ENCODE measurements at regions not wholly inside any gene's neighbourhood (a gene's known extent, or its start where the extent isn't known, plus 50 kb on each side); places are given as distances from the start of the nearest gene placed in this dataset.

- peaks cover 21% of the 10 kb centered on the region for H3K4me1 Mint-ChIP-seq (ENCODE audit: low read depth)
- no peak overlapping the region for H3K4me3 Mint-ChIP-seq
- peaks cover 0 to 2% of the 10 kb centered on the region in 2 donors for H3K36me3 Mint-ChIP-seq (ENCODE audit: insufficient read depth in 2 of 2)
- no peak overlapping the region for H3K27ac Mint-ChIP-seq
- no peak for ATAC-seq (replicated peaks in 1 of 2)
- no peak for DNase-seq
- H3K9me3 Mint-ChIP-seq: peaks cover 0 to 3% of the 10 kb centered on the region in 2 donors
- no peaks in the 10 kb centered on the region for H3K27me3 Mint-ChIP-seq (ENCODE audit: low read depth)
Observed at GRCh38 chr14:65252482-65253255, 150.4 kb upstream of the MAX start.

DNA sequence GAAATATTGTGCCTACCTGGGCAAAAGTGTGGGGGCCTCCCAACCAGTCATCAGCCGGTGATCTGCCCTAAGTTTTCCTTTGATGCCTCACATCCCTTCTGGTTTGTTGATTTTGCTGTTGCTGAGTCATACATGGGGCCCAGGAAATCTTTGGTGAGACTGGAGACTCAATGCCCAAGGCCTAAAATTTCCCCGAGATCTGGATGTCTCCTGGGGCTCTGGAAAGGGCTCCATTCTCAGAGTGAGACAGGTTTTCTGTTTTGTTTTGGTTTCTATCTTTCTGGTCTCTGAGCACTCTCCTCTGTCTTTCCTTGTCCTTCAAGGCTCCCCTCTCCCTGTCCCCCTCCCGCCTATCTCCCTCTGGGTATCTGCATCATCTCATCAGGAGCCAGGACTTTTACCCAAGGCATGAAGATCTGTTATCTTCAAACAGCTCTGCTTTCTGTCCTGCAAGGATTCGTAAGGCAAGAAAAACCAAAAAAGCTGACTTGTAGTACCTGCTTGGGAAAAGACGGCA lies 152.8 kb upstream of the MAX start:
- Mint-ChIP-seq H3K4me3 (peak overlapping the region in 1 of 2 donors; percentile 7), H3K36me3 (ENCODE audit: insufficient read depth in 2 of 2) (peaks cover 6 to 7% of the 10 kb centered on the region in 2 donors)
- no peak for DNase-seq

DNA sequence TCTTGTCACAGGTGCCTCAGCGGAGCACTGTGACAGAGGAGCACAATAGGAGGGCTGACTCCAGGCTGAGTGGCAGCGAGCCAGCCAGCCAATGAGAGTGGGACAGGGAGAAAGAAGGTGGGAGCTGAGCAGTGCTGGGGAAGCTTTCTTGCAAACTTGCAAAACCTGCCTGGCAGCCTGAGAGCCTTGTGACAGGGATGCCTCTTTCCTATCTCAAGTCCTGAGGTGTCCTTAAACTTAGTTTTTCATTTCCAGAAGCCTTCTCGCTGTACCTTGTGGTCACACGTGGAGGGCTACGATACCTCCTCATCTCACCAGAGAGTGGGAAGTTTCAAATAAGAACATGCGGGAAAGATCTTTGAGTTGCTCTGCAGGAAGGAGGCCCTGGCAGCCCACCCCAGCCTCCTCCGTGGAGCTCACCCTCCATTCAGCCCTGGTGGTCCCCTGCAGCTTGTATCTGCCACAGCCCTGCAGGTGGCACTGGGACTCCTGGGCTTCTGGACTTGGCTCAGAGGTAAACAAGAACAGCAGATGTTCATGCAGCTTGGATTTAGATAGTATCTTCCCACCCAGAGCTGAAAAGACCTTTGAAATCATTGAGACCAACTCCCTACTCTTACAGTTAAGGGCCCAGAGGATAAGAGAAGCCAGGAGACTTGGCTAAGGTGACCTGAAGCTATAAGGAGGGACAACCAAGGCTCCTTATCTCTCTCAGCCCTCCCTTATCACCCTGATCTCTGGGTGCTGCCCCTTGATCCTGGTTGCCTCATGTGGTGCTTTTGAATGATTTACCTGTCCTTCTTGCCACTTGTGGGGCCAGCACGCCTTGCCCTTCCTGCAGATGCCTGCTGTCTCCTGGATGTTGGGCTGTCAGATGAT lies 153.5 kb upstream of the MAX start:
- no peak overlapping the region for H3K4me3 Mint-ChIP-seq
- peaks cover 3 to 5% of the 10 kb centered on the region in 2 donors for H3K9me3 Mint-ChIP-seq
- H3K27me3 Mint-ChIP-seq (ENCODE audit: low read depth): no peaks in the 10 kb centered on the region
- ATAC-seq (replicated peaks in 1 of 2) (no peak), DNase-seq (no peak)
- H3K27ac Mint-ChIP-seq: no peak overlapping the region
- H3K4me1 Mint-ChIP-seq (ENCODE audit: low read depth): peaks cover 30% of the 10 kb centered on the region
- H3K36me3 Mint-ChIP-seq (ENCODE audit: insufficient read depth in 2 of 2): peaks cover 6 to 9% of the 10 kb centered on the region in 2 donors

More for the DNA sequence above, 152.8 kb upstream of the MAX start:
- Mint-ChIP-seq H3K9me3 (peaks cover 3 to 5% of the 10 kb centered on the region in 2 donors), H3K4me1 (ENCODE audit: low read depth) (peaks cover 30% of the 10 kb centered on the region), H3K27me3 (ENCODE audit: low read depth) (no peaks in the 10 kb centered on the region), H3K27ac (no peak overlapping the region)
- ATAC-seq (replicated peaks in 1 of 2): peak in 1 of 2 donors; percentile 20

GRCh38 chr14:65256714-65257113 lies 154.4 kb upstream of the MAX start:
- no peak for DNase-seq
- H3K9me3 Mint-ChIP-seq: peaks cover 3 to 5% of the 10 kb centered on the region in 2 donors

DNA sequence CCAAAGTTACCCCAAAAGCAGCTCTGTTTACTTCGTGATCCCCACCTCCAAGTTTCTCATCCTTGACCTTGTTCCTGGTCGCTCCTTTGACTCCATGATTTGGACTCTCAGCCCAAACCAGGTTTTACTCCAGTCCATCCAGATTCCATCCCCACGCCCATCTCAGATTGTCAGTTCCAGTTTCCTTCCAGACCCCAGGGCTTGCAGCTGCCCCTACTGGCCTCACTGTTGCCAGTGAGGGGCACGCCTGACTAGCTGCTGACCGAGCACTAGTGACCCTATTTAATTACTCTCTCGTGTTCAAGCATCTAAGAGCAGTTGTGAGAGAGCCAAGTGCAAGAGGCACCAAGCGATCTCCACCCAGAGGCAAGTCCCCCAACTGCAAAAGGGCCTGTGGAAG lies 155.1 kb upstream of the FUT8 start:
- Mint-ChIP-seq H3K27ac (no peak overlapping the region), H3K27me3 (ENCODE audit: low read depth) (no peaks in the 10 kb centered on the region), H3K36me3 (ENCODE audit: insufficient read depth in 2 of 2) (peaks cover 4 to 9% of the 10 kb centered on the region in 2 donors), H3K4me3 (no peak overlapping the region), H3K4me1 (ENCODE audit: low read depth) (peaks cover 30% of the 10 kb centered on the region), H3K9me3 (peaks cover 3 to 5% of the 10 kb centered on the region in 2 donors)
- DNase-seq (no peak), ATAC-seq (replicated peaks in 1 of 2) (no peak)

More at GRCh38 chr14:65256714-65257113, 154.4 kb upstream of the MAX start:
- no peak for ATAC-seq (replicated peaks in 1 of 2)
- no peak overlapping the region for H3K27ac Mint-ChIP-seq
- H3K4me1 Mint-ChIP-seq (ENCODE audit: low read depth): peaks cover 30% of the 10 kb centered on the region
- H3K36me3 Mint-ChIP-seq (ENCODE audit: insufficient read depth in 2 of 2): peaks cover 6 to 9% of the 10 kb centered on the region in 2 donors
- no peak overlapping the region for H3K4me3 Mint-ChIP-seq
- H3K27me3 Mint-ChIP-seq (ENCODE audit: low read depth): no peaks in the 10 kb centered on the region

GRCh38 chr14:65258391-65258790 lies 154.1 kb upstream of the FUT8 start:
- peaks cover 4 to 9% of the 10 kb centered on the region in 2 donors for H3K36me3 Mint-ChIP-seq (ENCODE audit: insufficient read depth in 2 of 2)
- H3K27ac Mint-ChIP-seq: no peak overlapping the region
- no peak for DNase-seq
- H3K4me3 Mint-ChIP-seq: no peak overlapping the region
- H3K4me1 Mint-ChIP-seq (ENCODE audit: low read depth): peaks cover 30% of the 10 kb centered on the region
- no peak for ATAC-seq (replicated peaks in 1 of 2)
- H3K9me3 Mint-ChIP-seq: peaks cover 3 to 5% of the 10 kb centered on the region in 2 donors
- no peaks in the 10 kb centered on the region for H3K27me3 Mint-ChIP-seq (ENCODE audit: low read depth)

GRCh38 chr14:65259000-65259399 lies 153.5 kb upstream of the FUT8 start:
- ATAC-seq (replicated peaks in 1 of 2) (no peak), DNase-seq (no peak)
- Mint-ChIP-seq H3K4me3 (no peak overlapping the region), H3K27me3 (ENCODE audit: low read depth) (no peaks in the 10 kb centered on the region), H3K4me1 (ENCODE audit: low read depth) (peaks cover 30% of the 10 kb centered on the region), H3K36me3 (ENCODE audit: insufficient read depth in 2 of 2) (peaks cover 4 to 9% of the 10 kb centered on the region in 2 donors), H3K9me3 (peaks cover 3 to 5% of the 10 kb centered on the region in 2 donors), H3K27ac (no peak overlapping the region)

DNA sequence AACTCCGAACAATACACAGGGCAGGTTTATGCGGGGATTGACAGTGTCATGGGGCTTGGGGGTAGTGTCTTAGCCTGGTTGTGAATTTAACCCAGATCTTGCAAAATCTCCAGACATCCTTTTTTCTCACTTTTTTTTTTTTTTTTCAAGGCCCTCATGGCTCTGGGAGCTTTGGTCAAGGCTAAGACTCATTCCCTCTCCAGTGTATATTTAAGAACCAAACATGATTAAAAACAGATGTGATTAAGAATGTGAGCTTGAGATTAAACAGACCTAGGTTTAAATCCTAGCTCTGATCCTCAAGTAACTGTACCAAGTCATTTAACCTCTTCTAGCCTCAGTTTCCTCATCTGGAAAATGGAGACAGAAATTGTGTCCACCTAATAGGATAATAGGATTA lies 151.7 kb upstream of the FUT8 start:
- DNase-seq (no peak), ATAC-seq (replicated peaks in 1 of 2) (no peak)
- Mint-ChIP-seq H3K36me3 (ENCODE audit: insufficient read depth in 2 of 2) (peaks cover 4 to 9% of the 10 kb centered on the region in 2 donors), H3K27ac (no peak overlapping the region), H3K9me3 (peaks cover 3 to 5% of the 10 kb centered on the region in 2 donors), H3K4me3 (no peak overlapping the region), H3K27me3 (ENCODE audit: low read depth) (no peaks in the 10 kb centered on the region), H3K4me1 (ENCODE audit: low read depth) (peaks cover 19% of the 10 kb centered on the region)

- no peaks in the 10 kb centered on the region for H3K27me3 Mint-ChIP-seq (ENCODE audit: low read depth)
- peaks cover 12% of the 10 kb centered on the region for H3K4me1 Mint-ChIP-seq (ENCODE audit: low read depth)
- DNase-seq (no peak), ATAC-seq (replicated peaks in 1 of 2) (peak in 1 of 2 donors; percentile 19)
- H3K27ac Mint-ChIP-seq: no peak overlapping the region
- no peak overlapping the region for H3K4me3 Mint-ChIP-seq
- H3K36me3 Mint-ChIP-seq (ENCODE audit: insufficient read depth in 2 of 2): peaks cover 4 to 9% of the 10 kb centered on the region in 2 donors
- H3K9me3 Mint-ChIP-seq: peaks cover 3 to 5% of the 10 kb centered on the region in 2 donors
Observed at GRCh38 chr14:65261425-65261920, 151.1 kb upstream of the FUT8 start.

DNA sequence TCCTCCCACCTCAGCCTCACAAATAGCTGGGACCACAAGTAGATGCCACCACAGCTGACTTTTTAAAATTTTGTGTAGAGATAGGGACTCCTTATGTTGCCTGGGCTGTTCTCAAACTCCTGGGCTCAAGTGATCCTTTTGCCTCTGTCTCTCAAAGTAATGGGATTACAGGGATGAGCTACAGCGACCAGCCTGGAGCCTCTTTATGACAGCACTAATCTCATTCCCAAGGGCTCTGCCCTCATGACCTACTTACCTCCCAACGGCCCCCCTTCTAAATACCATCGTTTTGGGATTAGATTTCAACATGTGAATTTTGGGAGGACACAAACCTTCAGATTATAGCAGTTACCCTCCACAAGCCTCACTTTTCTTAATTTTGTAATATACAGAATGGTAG lies 150.6 kb upstream of the FUT8 start:
- H3K4me1 Mint-ChIP-seq (ENCODE audit: low read depth): peaks cover 15% of the 10 kb centered on the region
- DNase-seq: no peak
- no peak overlapping the region for H3K27ac Mint-ChIP-seq
- no peaks in the 10 kb centered on the region for H3K27me3 Mint-ChIP-seq (ENCODE audit: low read depth)
- no peak for ATAC-seq (replicated peaks in 1 of 2)
- peaks cover 4 to 9% of the 10 kb centered on the region in 2 donors for H3K36me3 Mint-ChIP-seq (ENCODE audit: insufficient read depth in 2 of 2)
- H3K9me3 Mint-ChIP-seq: peaks cover 3 to 5% of the 10 kb centered on the region in 2 donors
- H3K4me3 Mint-ChIP-seq: no peak overlapping the region

- H3K4me1 Mint-ChIP-seq (ENCODE audit: low read depth): peaks cover 15% of the 10 kb centered on the region
- H3K36me3 Mint-ChIP-seq (ENCODE audit: insufficient read depth in 2 of 2): peaks cover 4 to 9% of the 10 kb centered on the region in 2 donors
- H3K27ac Mint-ChIP-seq: no peak overlapping the region
- no peak overlapping the region for H3K4me3 Mint-ChIP-seq
- ATAC-seq (replicated peaks in 1 of 2) (no peak), DNase-seq (no peak)
- no peaks in the 10 kb centered on the region for H3K27me3 Mint-ChIP-seq (ENCODE audit: low read depth)
- peaks cover 3 to 5% of the 10 kb centered on the region in 2 donors for H3K9me3 Mint-ChIP-seq
Observed at GRCh38 chr14:65263177-65263788, 149.2 kb upstream of the FUT8 start.

DNA sequence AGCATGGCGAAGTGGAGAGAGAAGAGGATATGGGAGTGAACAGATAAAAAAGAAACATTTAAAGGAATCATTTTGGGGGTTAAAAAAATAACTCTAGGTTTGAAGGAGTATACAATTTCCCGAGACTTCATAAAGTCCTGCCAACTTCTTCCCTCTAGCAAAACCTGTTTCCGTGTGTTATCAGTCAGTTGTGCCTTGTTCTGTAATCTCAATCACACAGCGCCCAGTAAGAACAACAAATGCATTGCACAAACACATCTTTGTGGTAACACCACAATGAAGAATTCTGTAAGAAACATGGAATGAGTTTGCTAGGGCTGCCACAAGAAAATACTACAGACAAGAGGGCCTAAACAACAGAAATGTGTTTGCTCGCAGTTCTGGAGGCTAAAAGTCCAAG lies 144.7 kb upstream of the FUT8 start:
- no peak for ATAC-seq (replicated peaks in 1 of 2)
- Mint-ChIP-seq H3K4me3 (no peak overlapping the region), H3K27ac (no peak overlapping the region), H3K9me3 (no peaks in the 10 kb centered on the region), H3K27me3 (ENCODE audit: low read depth) (no peaks in the 10 kb centered on the region), H3K4me1 (ENCODE audit: low read depth) (peaks cover 15% of the 10 kb centered on the region), H3K36me3 (ENCODE audit: insufficient read depth in 2 of 2) (no peaks in the 10 kb centered on the region)
- no peak for DNase-seq
